HUES64 (cell line): ENCODE measurements at regions not wholly inside any gene's neighbourhood (a gene's known extent, or its start where the extent isn't known, plus 50 kb on each side); places are given as distances from the start of the nearest gene placed in this dataset.

Experiments used
- H3K27ac ChIP-seq: 2 replicates; pipeline ENCODE4 v1.7.0; 2013; ENCODE audit warnings: low read depth, low read length, inconsistent platforms
- H3K27me3 ChIP-seq: 2 replicates; pipeline ENCODE4 v1.6.1; 2013; ENCODE audit warnings: mild to moderate bottlenecking, low read length; ENCODE audit not compliant: insufficient read depth
- H3K36me3 ChIP-seq: 2 replicates; pipeline ENCODE4 v1.6.1; 2013; ENCODE audit warnings: mild to moderate bottlenecking, low read length; ENCODE audit not compliant: insufficient read depth
- H3K4me1 ChIP-seq: 2 replicates; pipeline ENCODE4 v1.6.1; 2013; ENCODE audit warnings: mild to moderate bottlenecking, low read length, moderate library complexity; ENCODE audit not compliant: insufficient read depth
- H3K4me3 ChIP-seq: 2 replicates; pipeline ENCODE4 v1.5.1; 2013; ENCODE audit warnings: mild to moderate bottlenecking, low read length, moderate library complexity
- H3K9ac ChIP-seq: 2 replicates; pipeline ENCODE4 v1.6.1; 2013; ENCODE audit warnings: mild to moderate bottlenecking, low read depth, low read length
- H3K9me3 ChIP-seq: 2 replicates; pipeline ENCODE4 v1.6.1; 2013; ENCODE audit warnings: low read depth, low read length; ENCODE audit not compliant: insufficient read depth
- WGBS: fragments of 150-250, 120-280 bp; methylation state at CpG from one replicate; pipeline ENCODE4 v1.1.7; 2013; ENCODE audit warnings: missing lambda C conversion rate; 5-methylcytosine and 5-hydroxymethylcytosine counted together

DNA sequence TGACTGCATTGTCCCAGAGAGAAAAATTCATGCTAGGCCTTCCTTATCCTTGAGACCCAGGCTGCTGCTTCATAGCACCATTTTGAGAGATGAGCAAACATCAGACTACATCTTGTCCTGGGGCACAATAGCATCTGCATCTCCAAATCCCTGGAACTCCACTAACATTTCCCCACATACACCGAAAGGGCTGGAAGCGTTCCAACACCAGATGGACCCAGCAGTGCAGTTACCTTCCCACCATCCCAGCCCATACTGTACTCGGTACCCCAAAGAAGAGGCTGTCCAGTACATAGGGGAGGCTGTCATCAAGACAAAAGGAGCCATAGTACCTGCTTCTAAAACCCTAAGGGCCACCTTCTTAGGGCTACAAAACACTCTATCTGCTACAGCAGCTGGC, 547.2 kb upstream of the CHORDC1 start:
- H3K4me3 ChIP-seq: no peak overlapping the region
- no peak overlapping the region for H3K9ac ChIP-seq
- 97% methylated on average over 3 of the region's 3 CpGs for WGBS
- H3K27ac ChIP-seq: no peak overlapping the region
- H3K4me1 ChIP-seq: 0 out of 2 replicates have a peak, but pooled peaks cover 4% of the 10 kb centered on the region
- 0 out of 2 replicates have a peak, but pooled peaks cover under 1% of the 10 kb centered on the region for H3K9me3 ChIP-seq
- H3K36me3 ChIP-seq: no peaks in the 10 kb centered on the region
- H3K27me3 ChIP-seq: no peaks in the 10 kb centered on the region

DNA sequence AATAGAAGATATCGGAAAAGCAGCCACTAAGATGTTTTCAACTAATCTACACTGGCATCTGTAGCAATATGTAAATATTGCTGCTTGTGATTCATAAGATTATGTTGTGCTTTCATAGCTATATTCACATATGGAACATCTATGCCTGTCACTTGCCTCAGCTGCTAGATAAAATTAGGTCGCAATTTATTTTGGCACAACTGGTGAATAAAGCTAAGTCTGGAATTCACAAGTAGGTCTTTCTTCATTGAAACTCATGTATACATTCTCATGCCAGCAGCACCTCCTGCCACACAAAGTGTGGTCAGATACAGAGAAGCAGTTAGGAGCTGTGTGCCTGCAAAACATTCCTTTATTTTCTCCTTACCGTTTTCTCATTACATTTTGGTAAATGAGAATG, 543.3 kb upstream of the CHORDC1 start:
- WGBS: 94% methylated on average over 1 of the region's 3 CpGs
- Histone ChIP-seq H3K36me3 (no peaks in the 10 kb centered on the region), H3K4me1 (no peaks in the 10 kb centered on the region), H3K4me3 (no peak overlapping the region), H3K27ac (no peak overlapping the region), H3K9ac (no peak overlapping the region), H3K27me3 (no peaks in the 10 kb centered on the region), H3K9me3 (no peaks in the 10 kb centered on the region)

DNA sequence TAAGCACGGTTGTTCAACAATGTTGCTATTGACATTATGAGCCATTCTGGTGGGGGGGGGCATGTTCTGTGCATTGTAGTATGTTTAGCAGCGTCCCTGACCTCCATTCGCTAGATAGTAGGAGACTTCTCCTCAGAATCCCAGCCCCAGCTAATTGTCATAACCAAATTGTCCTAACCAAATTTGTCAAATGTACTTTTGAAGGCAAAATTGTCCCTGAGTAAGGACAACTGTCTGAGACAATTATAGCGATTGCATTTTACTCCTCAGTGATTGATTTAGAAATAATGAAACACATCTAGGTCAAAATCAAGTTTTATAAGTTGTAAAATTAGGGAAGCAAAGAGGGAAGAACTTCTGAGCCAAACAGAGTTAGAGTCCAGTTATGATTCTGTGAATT, 541.8 kb upstream of the CHORDC1 start:
- Histone ChIP-seq H3K4me3 (no peak overlapping the region), H3K9me3 (no peaks in the 10 kb centered on the region), H3K27me3 (no peaks in the 10 kb centered on the region), H3K4me1 (no peaks in the 10 kb centered on the region), H3K36me3 (no peaks in the 10 kb centered on the region), H3K27ac (no peak overlapping the region), H3K9ac (no peak overlapping the region)
- WGBS: 92% methylated on average over 4 of the region's 4 CpGs

DNA sequence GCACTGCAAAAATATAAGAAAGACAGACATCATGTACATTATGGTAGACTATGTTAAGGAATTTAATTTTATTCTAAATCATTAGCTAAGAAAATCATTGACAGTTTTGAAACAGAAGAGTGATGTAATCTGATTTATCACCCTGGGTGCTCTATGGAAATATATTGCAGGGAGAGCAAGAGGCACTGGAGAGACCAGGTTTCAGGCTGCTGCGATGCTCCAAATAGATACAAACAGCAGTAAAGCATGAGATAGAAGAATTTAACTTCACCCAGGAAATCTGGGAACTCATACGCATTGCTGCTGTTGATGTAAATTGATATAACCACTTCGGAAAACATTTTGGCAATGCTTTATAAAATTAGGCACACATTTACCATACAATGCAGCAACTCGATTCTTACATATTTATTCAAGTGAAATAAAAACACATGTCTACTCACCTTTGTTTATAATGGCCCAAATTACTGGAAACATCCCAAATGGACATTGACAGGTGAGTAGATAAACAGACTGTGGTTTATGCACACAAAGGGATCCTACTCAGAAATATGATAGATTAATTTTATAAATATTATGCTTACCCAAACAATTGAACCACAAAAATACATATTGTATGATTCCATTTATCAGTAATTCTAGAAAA, 535.1 kb upstream of the CHORDC1 start:
- H3K36me3 ChIP-seq: no peaks in the 10 kb centered on the region
- no peak overlapping the region for H3K9ac ChIP-seq
- H3K27me3 ChIP-seq: no peaks in the 10 kb centered on the region
- WGBS: 100% methylated on average over 4 of the region's 4 CpGs
- H3K4me1 ChIP-seq: no peaks in the 10 kb centered on the region
- no peak overlapping the region for H3K27ac ChIP-seq
- no peaks in the 10 kb centered on the region for H3K9me3 ChIP-seq
- no peak overlapping the region for H3K4me3 ChIP-seq

DNA sequence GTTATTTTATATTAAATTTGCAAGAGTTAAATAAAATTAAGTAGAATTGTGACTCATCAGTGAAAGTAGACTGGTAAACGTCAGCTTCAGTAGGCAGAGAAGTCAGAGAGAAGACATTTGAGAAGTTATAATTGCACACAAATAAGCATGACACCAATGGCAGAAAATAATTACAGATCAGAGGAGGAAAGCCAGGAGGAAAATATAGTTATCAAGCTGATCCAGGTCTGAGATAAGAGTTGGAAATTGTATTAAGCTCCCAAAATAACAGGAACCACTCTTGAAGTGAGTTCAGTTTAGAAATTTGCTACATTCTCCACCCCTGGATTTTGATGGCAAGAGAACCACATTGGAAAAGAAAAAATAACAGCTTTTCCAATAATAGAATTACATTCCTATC, 533.8 kb upstream of the CHORDC1 start:
- 92% methylated on average over 1 of the region's 1 CpG for WGBS
- no peak overlapping the region for H3K9ac ChIP-seq
- no peaks in the 10 kb centered on the region for H3K9me3 ChIP-seq
- no peak overlapping the region for H3K4me3 ChIP-seq
- H3K27me3 ChIP-seq: no peaks in the 10 kb centered on the region
- no peaks in the 10 kb centered on the region for H3K4me1 ChIP-seq
- H3K36me3 ChIP-seq: no peaks in the 10 kb centered on the region
- H3K27ac ChIP-seq: no peak overlapping the region

DNA sequence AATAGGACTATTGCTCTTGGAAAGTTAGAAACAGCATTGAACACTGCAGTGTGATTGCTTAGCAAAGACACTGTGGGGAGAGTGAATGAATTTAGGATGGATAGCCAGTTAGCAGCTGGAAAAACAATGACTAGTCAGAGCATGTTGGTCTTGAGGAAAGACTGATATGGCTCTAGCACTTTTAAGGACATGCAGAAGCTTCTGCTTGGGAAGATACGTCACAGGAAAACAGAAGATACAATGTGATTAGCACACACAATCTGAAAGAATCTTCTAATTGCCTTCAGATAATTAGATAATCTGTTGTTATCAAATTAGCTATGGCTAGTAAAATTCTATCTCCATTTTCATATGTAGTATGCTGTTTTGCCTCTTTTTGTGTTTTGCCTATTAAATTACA, 530.7 kb upstream of the CHORDC1 start:
- WGBS: 100% methylated on average over 1 of the region's 1 CpG
- Histone ChIP-seq H3K27me3 (no peaks in the 10 kb centered on the region), H3K4me3 (no peak overlapping the region)

DNA sequence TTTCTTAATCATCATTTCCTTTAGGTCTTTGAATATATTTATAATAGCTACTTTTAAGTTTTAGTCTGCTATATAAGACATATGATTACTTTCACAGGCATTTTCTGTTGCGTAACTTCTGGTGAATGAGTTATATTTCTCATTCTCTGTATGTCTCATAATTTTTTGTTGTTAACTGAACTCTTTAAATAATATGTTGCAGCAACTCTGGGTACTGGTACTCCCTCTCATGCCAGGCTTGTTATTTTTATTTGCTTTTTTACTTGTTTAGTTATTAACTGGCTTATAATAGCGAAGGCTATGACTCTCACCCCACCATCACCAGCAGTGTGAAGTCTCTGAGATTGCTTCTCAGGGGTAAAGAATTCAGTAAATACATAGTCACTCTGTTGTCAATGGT, 524.2 kb upstream of the CHORDC1 start:
- no CpG with 5 or more reads among the region's 2 CpGs for WGBS
- Histone ChIP-seq H3K4me1 (no peaks in the 10 kb centered on the region), H3K36me3 (no peaks in the 10 kb centered on the region)

More for the DNA sequence above, 530.7 kb upstream of the CHORDC1 start:
- Histone ChIP-seq H3K4me1 (no peaks in the 10 kb centered on the region), H3K9ac (no peak overlapping the region), H3K27ac (no peak overlapping the region), H3K9me3 (no peaks in the 10 kb centered on the region), H3K36me3 (no peaks in the 10 kb centered on the region)

DNA sequence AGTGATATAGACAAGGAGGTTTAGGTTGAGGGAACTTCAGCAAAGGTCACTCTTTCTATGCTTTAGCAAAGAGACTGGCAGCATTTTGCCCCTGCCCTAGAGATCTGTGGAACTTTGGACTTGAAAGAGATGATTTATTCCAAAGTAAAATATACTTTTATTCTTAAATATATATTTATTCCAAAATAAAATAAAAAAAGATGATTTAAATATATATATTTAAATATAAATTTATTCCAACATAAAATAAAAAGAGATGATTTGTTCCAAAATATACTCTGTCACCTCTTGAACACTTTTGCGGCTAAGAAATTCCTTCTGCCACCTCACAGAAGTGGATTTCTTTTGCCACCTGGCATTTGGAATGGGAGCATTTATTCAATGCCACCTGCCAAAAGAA, 521.3 kb upstream of the CHORDC1 start:
- Histone ChIP-seq H3K9ac (no peak overlapping the region), H3K4me1 (no peaks in the 10 kb centered on the region), H3K27ac (no peak overlapping the region), H3K4me3 (no peak overlapping the region), H3K36me3 (no peaks in the 10 kb centered on the region), H3K9me3 (peaks cover 21% of the 10 kb centered on the region), H3K27me3 (no peaks in the 10 kb centered on the region)
- WGBS: 100% methylated on average over 1 of the region's 1 CpG

More for the DNA sequence above, 524.2 kb upstream of the CHORDC1 start:
- Histone ChIP-seq H3K27ac (no peak overlapping the region), H3K4me3 (no peak overlapping the region), H3K9me3 (peaks cover 21% of the 10 kb centered on the region), H3K27me3 (no peaks in the 10 kb centered on the region), H3K9ac (no peak overlapping the region)

DNA sequence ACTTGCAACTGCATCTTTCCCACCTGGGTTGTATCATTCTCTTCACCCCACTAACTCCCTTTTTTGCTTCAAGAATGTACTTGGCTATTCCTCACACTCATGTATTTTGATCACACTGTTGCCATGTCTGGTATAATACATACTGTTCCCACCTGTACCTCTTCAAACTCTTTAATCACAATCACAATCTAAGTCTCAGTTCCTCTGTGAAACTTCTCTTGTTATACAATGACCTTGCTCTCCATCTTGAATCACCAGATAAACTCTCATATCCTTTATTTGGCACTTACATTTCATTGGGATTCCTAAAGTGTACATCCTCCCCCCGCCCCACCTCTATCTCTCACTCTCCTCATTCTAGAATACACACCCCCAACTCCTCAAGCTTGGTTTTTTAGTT, 516.0 kb upstream of the CHORDC1 start:
- Histone ChIP-seq H3K27me3 (no peaks in the 10 kb centered on the region), H3K36me3 (no peaks in the 10 kb centered on the region), H3K9me3 (no peaks in the 10 kb centered on the region), H3K4me1 (peaks cover 12% of the 10 kb centered on the region), H3K9ac (no peak overlapping the region), H3K27ac (no peak overlapping the region), H3K4me3 (no peak overlapping the region)
- WGBS: 83% methylated on average over 1 of the region's 1 CpG

DNA sequence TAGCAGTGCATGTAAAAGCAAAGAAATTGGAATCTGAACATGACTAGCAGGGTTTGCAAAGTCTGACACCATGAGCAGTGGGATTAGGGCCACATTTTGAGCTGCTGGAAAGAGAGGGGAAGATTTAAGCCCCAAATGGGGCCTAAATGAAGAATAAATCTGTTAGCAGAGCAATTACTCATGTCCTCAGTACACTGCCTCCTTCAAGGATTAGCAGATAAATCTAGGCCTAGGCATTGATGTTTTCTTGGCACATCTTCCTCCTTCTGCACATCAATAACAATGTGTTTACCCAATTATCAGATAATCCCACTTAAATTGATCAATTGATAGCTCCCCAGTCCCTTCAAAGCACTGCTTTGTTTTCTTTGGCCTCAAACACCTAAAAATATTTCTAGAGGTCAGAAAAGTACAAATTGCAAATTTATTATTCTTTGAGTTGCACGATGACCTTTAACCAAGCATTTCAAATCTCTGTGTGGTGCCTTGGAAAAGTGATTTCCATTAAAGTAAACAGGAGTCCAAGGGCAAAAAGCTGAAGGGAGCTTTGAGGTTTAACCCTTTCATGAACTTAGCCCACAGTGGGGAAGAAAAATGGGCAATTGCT, 514.7 kb upstream of the CHORDC1 start:
- WGBS: 10% methylated on average over 1 of the region's 1 CpG
- Histone ChIP-seq H3K27me3 (no peaks in the 10 kb centered on the region), H3K27ac (no peak overlapping the region), H3K36me3 (no peaks in the 10 kb centered on the region), H3K9me3 (no peaks in the 10 kb centered on the region), H3K4me1 (peaks cover 12% of the 10 kb centered on the region), H3K4me3 (no peak overlapping the region), H3K9ac (no peak overlapping the region)

DNA sequence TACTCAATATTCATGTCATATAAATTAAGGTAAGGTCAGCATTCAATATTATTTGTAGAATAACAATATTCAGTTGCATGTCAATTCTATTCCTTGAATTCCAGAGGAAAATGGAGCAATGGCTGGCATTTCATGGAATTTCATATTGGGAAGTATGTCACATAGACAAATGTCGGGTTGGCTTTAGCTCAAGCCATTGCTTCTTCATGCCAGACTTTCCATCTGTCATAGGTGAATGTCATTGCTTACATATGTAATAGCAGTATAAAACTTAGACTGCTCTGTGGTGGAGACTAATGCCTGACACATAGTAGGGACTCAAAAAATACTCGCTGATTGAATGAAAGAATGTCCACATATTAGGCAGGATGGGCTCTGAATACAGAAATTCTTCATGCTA, 509.6 kb upstream of the CHORDC1 start:
- WGBS: 91% methylated on average over 2 of the region's 2 CpGs
- H3K27me3 ChIP-seq: no peaks in the 10 kb centered on the region
- H3K36me3 ChIP-seq: no peaks in the 10 kb centered on the region
- H3K4me3 ChIP-seq: no peak overlapping the region
- H3K9ac ChIP-seq: no peak overlapping the region
- peaks cover 9% of the 10 kb centered on the region for H3K4me1 ChIP-seq
- H3K9me3 ChIP-seq: no peaks in the 10 kb centered on the region
- no peak overlapping the region for H3K27ac ChIP-seq

DNA sequence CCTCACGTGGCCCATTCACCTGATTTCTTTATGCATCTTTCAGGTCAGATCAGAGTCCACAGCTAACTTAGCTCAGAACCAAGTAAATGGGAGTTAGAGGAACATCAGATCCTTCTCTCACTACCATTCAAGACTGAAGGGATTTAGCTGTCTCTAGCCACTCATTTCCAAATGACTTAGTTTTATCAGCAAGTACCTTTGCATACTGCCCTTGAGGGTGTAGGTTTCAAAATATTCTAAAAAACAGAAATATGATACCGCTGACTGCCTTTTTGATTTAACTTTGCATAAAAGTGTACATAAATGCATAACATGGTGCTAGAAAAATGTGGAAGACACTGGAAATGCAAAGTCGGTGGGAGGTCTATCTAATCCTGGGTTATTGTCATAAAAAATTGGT, 500.6 kb upstream of the CHORDC1 start:
- no peak overlapping the region for H3K9ac ChIP-seq
- no peaks in the 10 kb centered on the region for H3K27me3 ChIP-seq
- 100% methylated on average over 2 of the region's 3 CpGs for WGBS
- H3K36me3 ChIP-seq: no peaks in the 10 kb centered on the region
- no peak overlapping the region for H3K27ac ChIP-seq
- no peaks in the 10 kb centered on the region for H3K4me1 ChIP-seq
- no peak overlapping the region for H3K4me3 ChIP-seq
- peaks cover 9% of the 10 kb centered on the region for H3K9me3 ChIP-seq
